ENCODE measurements at regions not wholly inside any gene's neighbourhood (a gene's known extent, or its start where the extent isn't known, plus 50 kb on each side); places are given as distances from the start of the nearest gene placed in this dataset.

DNA sequence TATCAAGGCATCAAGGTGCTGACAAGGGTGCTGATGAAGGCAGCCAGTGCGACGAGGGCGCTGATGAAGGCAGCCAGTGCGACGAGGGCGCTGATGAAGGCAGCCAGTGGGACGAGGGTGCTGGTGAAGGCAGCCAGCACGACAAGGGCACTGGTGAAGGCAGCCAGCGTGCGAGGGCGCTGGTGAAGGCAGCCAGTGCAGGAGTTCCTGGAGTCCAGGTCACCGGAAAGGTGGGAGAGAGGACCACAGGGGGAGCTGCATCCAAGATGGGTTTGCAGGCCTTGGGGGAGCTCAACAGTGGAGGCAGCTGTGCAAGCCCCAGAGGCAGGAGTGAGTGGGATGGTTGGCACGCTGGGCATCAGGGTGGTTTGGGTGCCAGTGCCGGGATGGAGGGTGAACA lies 176.3 kb downstream of the TBXT start:
- H3K4me1 ChIP-seq = no peaks in the 10 kb centered on the region
- H3K36me3 ChIP-seq (ENCODE audit: control insufficient read depth, insufficient read depth, low read length) = no peaks in the 10 kb centered on the region
- no peak overlapping the region for H3K27ac ChIP-seq
- no peak overlapping the region for H3K9ac ChIP-seq
- TF ChIP-seq, protein P1, sequence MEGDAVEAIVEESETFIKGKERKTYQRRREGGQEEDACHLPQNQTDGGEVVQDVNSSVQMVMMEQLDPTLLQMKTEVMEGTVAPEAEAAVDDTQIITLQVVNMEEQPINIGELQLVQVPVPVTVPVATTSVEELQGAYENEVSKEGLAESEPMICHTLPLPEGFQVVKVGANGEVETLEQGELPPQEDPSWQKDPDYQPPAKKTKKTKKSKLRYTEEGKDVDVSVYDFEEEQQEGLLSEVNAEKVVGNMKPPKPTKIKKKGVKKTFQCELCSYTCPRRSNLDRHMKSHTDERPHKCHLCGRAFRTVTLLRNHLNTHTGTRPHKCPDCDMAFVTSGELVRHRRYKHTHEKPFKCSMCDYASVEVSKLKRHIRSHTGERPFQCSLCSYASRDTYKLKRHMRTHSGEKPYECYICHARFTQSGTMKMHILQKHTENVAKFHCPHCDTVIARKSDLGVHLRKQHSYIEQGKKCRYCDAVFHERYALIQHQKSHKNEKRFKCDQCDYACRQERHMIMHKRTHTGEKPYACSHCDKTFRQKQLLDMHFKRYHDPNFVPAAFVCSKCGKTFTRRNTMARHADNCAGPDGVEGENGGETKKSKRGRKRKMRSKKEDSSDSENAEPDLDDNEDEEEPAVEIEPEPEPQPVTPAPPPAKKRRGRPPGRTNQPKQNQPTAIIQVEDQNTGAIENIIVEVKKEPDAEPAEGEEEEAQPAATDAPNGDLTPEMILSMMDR (IDR thresholded peaks at IDR 0.05) = no peak
- no peak overlapping the region for H2AFZ ChIP-seq
- no peak overlapping the region for H3K4me2 ChIP-seq (ENCODE audit: low read length)
- no peaks in the 10 kb centered on the region for H3K79me2 ChIP-seq
- no peak overlapping the region for H3K4me3 ChIP-seq (ENCODE audit: low read depth, low read length)
- H3K27me3 ChIP-seq (ENCODE audit: control insufficient read depth, insufficient read depth, low read length) = no peaks in the 10 kb centered on the region
- H3K9me3 ChIP-seq (ENCODE audit: control insufficient read depth, low read length) = no peaks in the 10 kb centered on the region

- Histone ChIP-seq H3K9me3 (ENCODE audit: control insufficient read depth, low read length) (no peaks in the 10 kb centered on the region), H3K4me2 (ENCODE audit: low read length) (no peak overlapping the region), H3K9ac (no peak overlapping the region), H3K4me3 (ENCODE audit: low read depth, low read length) (no peak overlapping the region), H3K27me3 (ENCODE audit: control insufficient read depth, insufficient read depth, low read length) (no peaks in the 10 kb centered on the region), H2AFZ (no peak overlapping the region), H3K79me2 (no peaks in the 10 kb centered on the region), H3K36me3 (ENCODE audit: control insufficient read depth, insufficient read depth, low read length) (no peaks in the 10 kb centered on the region), H3K27ac (no peak overlapping the region), H3K4me1 (no peaks in the 10 kb centered on the region)
- TF ChIP-seq, protein P1 (IDR thresholded peaks at IDR 0.05) = no peak
These were observed 177.4 kb downstream of the TBXT start for GRCh38 chr6:165990216-165990615.

DNA sequence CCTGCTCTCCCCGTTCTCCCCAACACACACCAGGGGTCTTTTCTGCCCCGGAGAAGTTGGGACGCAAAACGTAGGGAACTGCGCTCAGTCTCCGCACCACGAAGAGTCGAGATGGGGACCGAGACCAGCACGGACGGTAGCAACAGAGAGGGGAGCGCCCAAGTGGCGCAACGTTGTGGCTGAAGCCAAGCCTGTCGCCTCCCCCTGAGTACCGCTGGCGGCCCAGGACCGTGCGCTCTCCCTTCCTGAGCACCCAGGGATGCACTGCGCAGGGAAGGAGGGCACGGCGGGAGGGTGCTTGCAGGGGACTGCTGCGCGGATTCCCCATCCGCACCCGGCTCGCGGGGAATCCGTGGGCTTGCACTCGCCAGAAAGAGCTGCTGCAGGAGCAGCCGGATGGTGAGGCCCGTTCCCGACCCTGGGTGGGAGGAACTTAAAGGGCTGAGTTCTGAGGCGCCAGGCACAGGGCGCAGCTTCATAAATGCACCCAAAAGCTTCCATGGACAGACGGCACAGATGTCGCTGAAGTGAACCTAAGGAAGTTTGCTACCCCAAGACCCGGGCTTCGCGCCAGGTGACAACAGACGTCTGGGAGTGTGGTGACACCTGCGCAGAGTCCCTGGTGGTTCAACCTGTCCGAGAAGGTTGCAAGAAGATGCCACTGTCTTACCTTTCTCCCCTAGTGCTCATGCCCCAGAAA lies 178.7 kb downstream of the TBXT start:
- TF ChIP-seq, protein P1 (IDR thresholded peaks at IDR 0.05) = no peak
- Histone ChIP-seq H3K79me2 (no peaks in the 10 kb centered on the region), H3K27me3 (ENCODE audit: control insufficient read depth, insufficient read depth, low read length) (no peaks in the 10 kb centered on the region), H3K9ac (no peak overlapping the region), H3K4me2 (ENCODE audit: low read length) (no peak overlapping the region), H3K4me1 (no peaks in the 10 kb centered on the region), H3K9me3 (ENCODE audit: control insufficient read depth, low read length) (no peaks in the 10 kb centered on the region), H3K4me3 (ENCODE audit: low read depth, low read length) (no peak overlapping the region), H3K27ac (no peak overlapping the region), H2AFZ (no peak overlapping the region), H3K36me3 (ENCODE audit: control insufficient read depth, insufficient read depth, low read length) (no peaks in the 10 kb centered on the region)

- H3K9ac ChIP-seq = no peak overlapping the region
These were observed 179.3 kb downstream of the TBXT start for GRCh38 chr6:165988302-165988756.

More at GRCh38 chr6:165988302-165988756, 179.3 kb downstream of the TBXT start:
- H2AFZ ChIP-seq = no peak overlapping the region
- no peaks in the 10 kb centered on the region for H3K27me3 ChIP-seq (ENCODE audit: control insufficient read depth, insufficient read depth, low read length)
- H3K79me2 ChIP-seq = no peaks in the 10 kb centered on the region
- TF ChIP-seq, protein P1 (IDR thresholded peaks at IDR 0.05) = no peak
- no peak overlapping the region for H3K27ac ChIP-seq
- no peaks in the 10 kb centered on the region for H3K4me1 ChIP-seq
- H3K4me2 ChIP-seq (ENCODE audit: low read length) = peak overlapping the region; percentile 45
- no peaks in the 10 kb centered on the region for H3K9me3 ChIP-seq (ENCODE audit: control insufficient read depth, low read length)
- H3K36me3 ChIP-seq (ENCODE audit: control insufficient read depth, insufficient read depth, low read length) = no peaks in the 10 kb centered on the region
- no peak overlapping the region for H3K4me3 ChIP-seq (ENCODE audit: low read depth, low read length)
